ENCODE measurements at regions not wholly inside any gene's neighbourhood (a gene's known extent, or its start where the extent isn't known, plus 50 kb on each side); places are given as distances from the start of the nearest gene placed in this dataset.

DNA sequence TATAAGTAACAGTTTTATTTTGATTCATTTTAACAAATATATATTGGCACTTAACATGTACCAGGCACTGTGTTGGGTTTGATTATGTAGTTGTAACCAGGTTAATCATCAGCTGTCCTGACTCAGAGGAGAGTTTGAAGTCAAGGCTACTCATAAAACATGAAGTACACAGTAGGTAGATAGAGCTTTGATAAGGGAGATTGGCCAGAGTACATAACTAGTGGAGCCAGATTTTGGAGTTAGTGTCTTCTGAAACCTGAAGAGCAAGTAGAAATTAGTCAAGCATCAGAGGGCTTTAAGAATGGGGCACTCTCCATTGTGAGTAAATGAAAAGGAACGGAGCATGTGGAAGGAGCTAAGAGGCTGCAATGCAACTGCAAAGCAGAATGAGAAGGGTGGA is 333.9 kb downstream of the RFC3 start:
- no peak for TF ChIP-seq CTCF (IDR thresholded peaks at IDR 0.05)
- TF ChIP-seq POLR2A (IDR thresholded peaks at IDR 0.05), result no peak

All from esophagus squamous epithelium (tissue), 4 donors.